Right lobe of liver (tissue), 4 donors: ENCODE measurements at regions not wholly inside any gene's neighbourhood (a gene's known extent, or its start where the extent isn't known, plus 50 kb on each side); places are given as distances from the start of the nearest gene placed in this dataset.
A peak's percentile ranks its signal among the peaks of the same experiment; 100 is the strongest.
"Not testable (repeated sequence)": the region's sequence is repeated elsewhere in the genome, so short reads cannot be mapped to it uniquely, and the experiment has no call there.

ENCODE experiments used
- CTCF ChIP-seq, 4 donors: fragments of 200-600 bp in 3 of 4; fragments of 450-650 bp in 1 of 4; IDR thresholded peaks; one replicate each; pipeline versions ENCODE4 v1.5.1 to v1.8.0; 2016 to 2022; ENCODE audit warnings: antibody characterized with exemption in 4 of 4, mild to moderate bottlenecking in 2 of 4
- POLR2A ChIP-seq: fragments of 450-650 bp; IDR thresholded peaks from one replicate; pipeline ENCODE4 v1.6.1; 2017; ENCODE audit warnings: antibody characterized with exemption, mild to moderate bottlenecking
- donor health status: DM: no; HTN: no; CAD: no.
- donor health status: DM: no; HTN: no; CAD: no.
- donor health status: DM: no; HTN: yes; CAD: no.

GRCh38 chr5:23800307-23800706, 292.9 kb downstream of the PRDM9 start:
- TF ChIP-seq CTCF (IDR thresholded peaks at IDR 0.05): peak in 2 of 4 donors; percentile 10 to 25
- TF ChIP-seq POLR2A: not testable (repeated sequence)
